ENCODE measurements at regions not wholly inside any gene's neighbourhood (a gene's known extent, or its start where the extent isn't known, plus 50 kb on each side); places are given as distances from the start of the nearest gene placed in this dataset.

GRCh38 chr19:30284885-30285284, 87.3 kb upstream of the ZNF536 start:
- no peaks in the 10 kb centered on the region for H3K27me3 ChIP-seq (ENCODE audit: control insufficient read depth, low read length)
- H3K9me3 ChIP-seq (ENCODE audit: control insufficient read depth, insufficient read depth, low read length) = no peaks in the 10 kb centered on the region
- no peak overlapping the region for H3K27ac ChIP-seq (ENCODE audit: low read depth, low read length)
- no peak overlapping the region for H3K4me3 ChIP-seq (ENCODE audit: low read length)
- no peak overlapping the region for H3K4me2 ChIP-seq (ENCODE audit: low read length)
- no peaks in the 10 kb centered on the region for H3K79me2 ChIP-seq (ENCODE audit: control insufficient read depth, low read length)
- no peaks in the 10 kb centered on the region for H3K4me1 ChIP-seq (ENCODE audit: control insufficient read depth, low read length)
- no peaks in the 10 kb centered on the region for H3K36me3 ChIP-seq (ENCODE audit: control insufficient read depth, low read length)
- H3F3A ChIP-seq (ENCODE audit: control insufficient read depth, insufficient read depth) = no peaks in the 10 kb centered on the region
- H4K20me1 ChIP-seq (ENCODE audit: control insufficient read depth, insufficient read depth, low read depth, low read length) = no peaks in the 10 kb centered on the region
- TF ChIP-seq EZH2phosphoT487 (IDR thresholded peaks at IDR 0.05; ENCODE audit: borderline replicate concordance, low read length) (no peak), CTCF (IDR thresholded peaks at IDR 0.05; ENCODE audit: low read depth, low read length, poor library complexity, severe bottlenecking) (no peak)
- no peaks in the 10 kb centered on the region for H3K9me2 ChIP-seq (replicated peaks; ENCODE audit: control insufficient read depth, low read length)

GRCh38 chr19:30286378-30286777, 85.8 kb upstream of the ZNF536 start:
- TF ChIP-seq CTCF (IDR thresholded peaks at IDR 0.05; ENCODE audit: low read depth, low read length, poor library complexity, severe bottlenecking) = no peak
- TF ChIP-seq EZH2phosphoT487 (IDR thresholded peaks at IDR 0.05; ENCODE audit: borderline replicate concordance, low read length) = no peak
- H3K36me3 ChIP-seq (ENCODE audit: control insufficient read depth, low read length) = no peaks in the 10 kb centered on the region
- no peaks in the 10 kb centered on the region for H3K4me1 ChIP-seq (ENCODE audit: control insufficient read depth, low read length)
- H3K27ac ChIP-seq (ENCODE audit: low read depth, low read length) = no peak overlapping the region
- H3K4me3 ChIP-seq (ENCODE audit: low read length) = no peak overlapping the region
- no peaks in the 10 kb centered on the region for H3K79me2 ChIP-seq (ENCODE audit: control insufficient read depth, low read length)
- H3K9me3 ChIP-seq (ENCODE audit: control insufficient read depth, insufficient read depth, low read length) = no peaks in the 10 kb centered on the region
- no peak overlapping the region for H3K4me2 ChIP-seq (ENCODE audit: low read length)
- no peaks in the 10 kb centered on the region for H3F3A ChIP-seq (ENCODE audit: control insufficient read depth, insufficient read depth)
- H3K9me2 ChIP-seq (replicated peaks; ENCODE audit: control insufficient read depth, low read length) = no peaks in the 10 kb centered on the region
- H3K27me3 ChIP-seq (ENCODE audit: control insufficient read depth, low read length) = no peaks in the 10 kb centered on the region
- H4K20me1 ChIP-seq (ENCODE audit: control insufficient read depth, insufficient read depth, low read depth, low read length) = no peaks in the 10 kb centered on the region

GRCh38 chr19:30287259-30287658, 84.9 kb upstream of the ZNF536 start:
- H3K4me1 ChIP-seq (ENCODE audit: control insufficient read depth, low read length) = no peaks in the 10 kb centered on the region
- no peak overlapping the region for H3K4me3 ChIP-seq (ENCODE audit: low read length)
- H3K4me2 ChIP-seq (ENCODE audit: low read length) = no peak overlapping the region
- H3F3A ChIP-seq (ENCODE audit: control insufficient read depth, insufficient read depth) = no peaks in the 10 kb centered on the region
- H3K79me2 ChIP-seq (ENCODE audit: control insufficient read depth, low read length) = no peaks in the 10 kb centered on the region
- TF ChIP-seq EZH2phosphoT487 (IDR thresholded peaks at IDR 0.05; ENCODE audit: borderline replicate concordance, low read length) = no peak
- no peak for TF ChIP-seq CTCF (IDR thresholded peaks at IDR 0.05; ENCODE audit: low read depth, low read length, poor library complexity, severe bottlenecking)
- no peaks in the 10 kb centered on the region for H3K9me3 ChIP-seq (ENCODE audit: control insufficient read depth, insufficient read depth, low read length)
- no peaks in the 10 kb centered on the region for H3K27me3 ChIP-seq (ENCODE audit: control insufficient read depth, low read length)
- H3K36me3 ChIP-seq (ENCODE audit: control insufficient read depth, low read length) = no peaks in the 10 kb centered on the region
- H3K9me2 ChIP-seq (replicated peaks; ENCODE audit: control insufficient read depth, low read length) = no peaks in the 10 kb centered on the region
- H4K20me1 ChIP-seq (ENCODE audit: control insufficient read depth, insufficient read depth, low read depth, low read length) = no peaks in the 10 kb centered on the region
- H3K27ac ChIP-seq (ENCODE audit: low read depth, low read length) = no peak overlapping the region

GRCh38 chr19:30287973-30288372, 84.2 kb upstream of the ZNF536 start:
- Histone ChIP-seq H3F3A (ENCODE audit: control insufficient read depth, insufficient read depth) (no peaks in the 10 kb centered on the region), H3K9me2 (replicated peaks; ENCODE audit: control insufficient read depth, low read length) (no peaks in the 10 kb centered on the region), H3K79me2 (ENCODE audit: control insufficient read depth, low read length) (no peaks in the 10 kb centered on the region), H3K9me3 (ENCODE audit: control insufficient read depth, insufficient read depth, low read length) (no peaks in the 10 kb centered on the region), H3K27me3 (ENCODE audit: control insufficient read depth, low read length) (no peaks in the 10 kb centered on the region), H3K27ac (ENCODE audit: low read depth, low read length) (no peak overlapping the region), H4K20me1 (ENCODE audit: control insufficient read depth, insufficient read depth, low read depth, low read length) (no peaks in the 10 kb centered on the region), H3K36me3 (ENCODE audit: control insufficient read depth, low read length) (no peaks in the 10 kb centered on the region), H3K4me3 (ENCODE audit: low read length) (no peak overlapping the region), H3K4me2 (ENCODE audit: low read length) (no peak overlapping the region), H3K4me1 (ENCODE audit: control insufficient read depth, low read length) (no peaks in the 10 kb centered on the region)
- no peak for TF ChIP-seq CTCF (IDR thresholded peaks at IDR 0.05; ENCODE audit: low read depth, low read length, poor library complexity, severe bottlenecking)
- TF ChIP-seq EZH2phosphoT487 (IDR thresholded peaks at IDR 0.05; ENCODE audit: borderline replicate concordance, low read length) = no peak

Data from DOHH2 (cell line).